SK-N-SH treated with all-trans-retinoic acid at 6 μM for 48 hours (cell line): ENCODE measurements at regions not wholly inside any gene's neighbourhood (a gene's known extent, or its start where the extent isn't known, plus 50 kb on each side); places are given as distances from the start of the nearest gene placed in this dataset.

ENCODE experiments used
- ATAC-seq: fragments of 200-7000 bp; cut with Tn5 transposase; 3 replicates; pipeline ENCODE4 v1.9.1; 2020; ENCODE audit warnings: mild to moderate bottlenecking, moderate library complexity
- BACH2 ChIP-seq: fragments of 250-450 bp; sonication (Bioruptor Pico); IDR thresholded peaks from 2 replicates; pipeline ENCODE4 v1.9.0; 2021; ENCODE audit warnings: mild to moderate bottlenecking, borderline replicate concordance
- CREB5 ChIP-seq: fragments of 250-450 bp; sonication (Bioruptor Pico); IDR thresholded peaks from 2 replicates; pipeline ENCODE4 v1.5.1; 2020; ENCODE audit warnings: low read depth, mild to moderate bottlenecking, moderate library complexity
- CSDC2 ChIP-seq: fragments of 250-450 bp; sonication (Bioruptor Pico); IDR thresholded peaks from 2 replicates; pipeline ENCODE4 v1.5.0; 2020; ENCODE audit warnings: mild to moderate bottlenecking, moderate library complexity
- ESRRG ChIP-seq: fragments of 250-450 bp; sonication (Bioruptor Pico); IDR thresholded peaks from 2 replicates; pipeline ENCODE4 v1.6.1; 2021; ENCODE audit warnings: mild to moderate bottlenecking
- GLIS3 ChIP-seq: fragments of 250-450 bp; sonication (Bioruptor Pico); IDR thresholded peaks from 2 replicates; pipeline ENCODE4 v1.5.0; 2020; ENCODE audit warnings: mild to moderate bottlenecking, moderate library complexity
- ISL1 ChIP-seq: fragments of 250-450 bp; sonication (Bioruptor Pico); IDR thresholded peaks from 2 replicates; pipeline ENCODE4 v2.1.2; 2022; ENCODE audit warnings: mild to moderate bottlenecking, moderate library complexity
- OSR1 ChIP-seq: fragments of 250-450 bp; sonication (Bioruptor Pico); IDR thresholded peaks from 2 replicates; pipeline ENCODE4 v1.8.0; 2022; ENCODE audit warnings: moderate library complexity, mild to moderate bottlenecking, inconsistent platforms
- PATZ1 ChIP-seq: fragments of 250-450 bp; sonication (Bioruptor Pico); IDR thresholded peaks from 2 replicates; pipeline ENCODE4 v1.8.0; 2020; ENCODE audit warnings: mild to moderate bottlenecking, moderate library complexity, borderline replicate concordance
- PPARA ChIP-seq: fragments of 250-450 bp; sonication (Bioruptor Pico); IDR thresholded peaks from 2 replicates; pipeline ENCODE4 v1.5.0; 2020; ENCODE audit warnings: mild to moderate bottlenecking, borderline replicate concordance
- RARB ChIP-seq: fragments of 250-450 bp; sonication (Bioruptor Pico); IDR thresholded peaks from 2 replicates; pipeline ENCODE4 v1.8.0; 2021; ENCODE audit warnings: mild to moderate bottlenecking, moderate library complexity
- SNAI2 ChIP-seq: fragments of 250-450 bp; sonication (Bioruptor Pico); IDR thresholded peaks from 2 replicates; pipeline ENCODE4 v1.5.0; 2020; ENCODE audit warnings: mild to moderate bottlenecking, moderate library complexity
- TCF4 ChIP-seq: fragments of 250-450 bp; sonication (Bioruptor Pico); IDR thresholded peaks from 2 replicates; pipeline ENCODE4 v1.8.0; 2021; ENCODE audit warnings: mild to moderate bottlenecking, moderate library complexity, borderline replicate concordance
- TOX ChIP-seq: fragments of 250-450 bp; sonication (Bioruptor Pico); IDR thresholded peaks from 2 replicates; pipeline ENCODE4 v1.8.0; 2021; ENCODE audit warnings: mild to moderate bottlenecking, moderate library complexity, borderline replicate concordance
- TSHZ2 ChIP-seq: fragments of 250-450 bp; sonication (Bioruptor Pico); IDR thresholded peaks from 2 replicates; pipeline ENCODE4 v1.5.0; 2020; ENCODE audit warnings: mild to moderate bottlenecking, moderate library complexity
- ZC3H10 ChIP-seq: fragments of 250-450 bp; sonication (Bioruptor Pico); IDR thresholded peaks from 2 replicates; pipeline ENCODE4 v1.5.1; 2021; ENCODE audit warnings: mild to moderate bottlenecking, moderate library complexity
- ZFP3 ChIP-seq: fragments of 250-450 bp; sonication (Bioruptor Pico); IDR thresholded peaks from 2 replicates; pipeline ENCODE4 v1.5.0; 2020; ENCODE audit warnings: mild to moderate bottlenecking, moderate library complexity
- ZFP30 ChIP-seq: fragments of 450-650 bp; formaldehyde crosslinking; IDR thresholded peaks from 2 replicates; pipeline ENCODE4 v1.5.0; 2022; ENCODE audit warnings: mild to moderate bottlenecking, moderate library complexity
- ZNF565 ChIP-seq: fragments of 450-650 bp; formaldehyde crosslinking; conservative IDR thresholded peaks from 2 replicates; pipeline ENCODE4 v1.5.0; 2020; ENCODE audit warnings: low read depth, mild to moderate bottlenecking, moderate library complexity
- ZNF8 ChIP-seq: fragments of 450-650 bp; formaldehyde crosslinking; IDR thresholded peaks from 2 replicates; pipeline ENCODE4 v1.5.0; 2020; ENCODE audit warnings: mild to moderate bottlenecking, moderate library complexity
- TF ChIP-seq, protein P1 (sequence below): fragments of 250-450 bp; sonication (Bioruptor Pico); IDR thresholded peaks from 2 replicates; pipeline ENCODE4 v1.8.0; 2021; ENCODE audit warnings: low read depth, mild to moderate bottlenecking, moderate library complexity, borderline replicate concordance
- TF ChIP-seq, protein P2 (sequence below): fragments of 250-450 bp; sonication (Bioruptor Pico); IDR thresholded peaks from 2 replicates; pipeline ENCODE4 v1.5.1; 2021; ENCODE audit warnings: mild to moderate bottlenecking, moderate library complexity

- ATAC-seq = no peak
These were observed 135.0 kb upstream of the PROKR2 start for GRCh38 chr20:5451643-5452210.

DNA sequence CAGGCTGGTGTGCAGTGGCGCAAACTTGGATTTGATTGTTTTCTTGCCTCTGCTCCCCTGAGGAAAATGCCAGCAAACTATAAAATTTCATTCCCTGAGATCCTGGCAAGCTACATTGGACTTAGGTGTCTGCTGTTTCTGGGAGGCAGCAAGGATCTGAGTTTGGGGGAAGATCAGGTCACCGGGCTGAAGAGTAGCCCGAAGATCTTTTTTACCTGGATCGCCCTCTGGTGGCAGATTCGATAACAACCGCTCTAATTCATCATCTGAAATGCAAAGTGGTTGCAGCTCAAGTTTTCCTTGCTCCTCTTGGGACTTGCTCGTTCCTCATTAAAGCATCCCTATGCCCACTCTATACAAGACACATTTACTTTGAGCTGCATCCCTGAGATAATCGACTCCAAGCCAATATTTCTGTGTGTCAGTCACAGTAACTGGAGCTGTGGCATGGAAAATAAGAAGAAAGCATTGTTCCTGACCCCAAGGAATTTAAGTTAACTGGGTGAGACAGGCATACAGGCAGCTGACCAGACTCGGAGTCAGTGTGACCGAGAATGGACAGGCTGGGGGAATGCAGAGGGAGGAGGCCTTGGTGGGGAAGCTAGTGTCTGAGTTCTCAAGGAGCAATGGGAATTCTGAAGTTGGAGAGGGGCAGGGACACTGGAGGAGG, 131.8 kb upstream of the PROKR2 start:
- peak; percentile 80 for ATAC-seq
- no peak for TF ChIP-seq CREB5 (CRISPR knock-in tag)
- TF ChIP-seq, protein P1, sequence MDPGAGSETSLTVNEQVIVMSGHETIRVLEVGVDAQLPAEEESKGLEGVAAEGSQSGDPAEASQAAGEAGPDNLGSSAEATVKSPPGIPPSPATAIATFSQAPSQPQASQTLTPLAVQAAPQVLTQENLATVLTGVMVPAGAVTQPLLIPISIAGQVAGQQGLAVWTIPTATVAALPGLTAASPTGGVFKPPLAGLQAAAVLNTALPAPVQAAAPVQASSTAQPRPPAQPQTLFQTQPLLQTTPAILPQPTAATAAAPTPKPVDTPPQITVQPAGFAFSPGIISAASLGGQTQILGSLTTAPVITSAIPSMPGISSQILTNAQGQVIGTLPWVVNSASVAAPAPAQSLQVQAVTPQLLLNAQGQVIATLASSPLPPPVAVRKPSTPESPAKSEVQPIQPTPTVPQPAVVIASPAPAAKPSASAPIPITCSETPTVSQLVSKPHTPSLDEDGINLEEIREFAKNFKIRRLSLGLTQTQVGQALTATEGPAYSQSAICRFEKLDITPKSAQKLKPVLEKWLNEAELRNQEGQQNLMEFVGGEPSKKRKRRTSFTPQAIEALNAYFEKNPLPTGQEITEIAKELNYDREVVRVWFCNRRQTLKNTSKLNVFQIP = no peak

More at GRCh38 chr20:5451643-5452210, 135.0 kb upstream of the PROKR2 start:
- TF ChIP-seq CSDC2 (CRISPR knock-in tag) = no peak
- no peak for TF ChIP-seq ZNF565 (CRISPR knock-in tag)
- TF ChIP-seq OSR1 (CRISPR knock-in tag) = no peak
- no peak for TF ChIP-seq GLIS3
- TF ChIP-seq PATZ1 (CRISPR knock-in tag) = no peak
- TF ChIP-seq RARB (CRISPR knock-in tag) = no peak
- no peak for TF ChIP-seq BACH2 (CRISPR knock-in tag)
- no peak for TF ChIP-seq PPARA (CRISPR knock-in tag)

- TF ChIP-seq SNAI2 (CRISPR knock-in tag) = no peak
- TF ChIP-seq, all 23 proteins: peak for 0
- no peak for ATAC-seq
These were observed 130.4 kb upstream of the PROKR2 start for GRCh38 chr20:5447188-5447587.

- no peak for ATAC-seq
These were observed 128.9 kb upstream of the PROKR2 start for GRCh38 chr20:5445611-5446010.

More at GRCh38 chr20:5445611-5446010, 128.9 kb upstream of the PROKR2 start:
- no peak for TF ChIP-seq ESRRG (CRISPR knock-in tag)
- TF ChIP-seq ZNF8 (CRISPR knock-in tag) = no peak
- TF ChIP-seq, protein P2, sequence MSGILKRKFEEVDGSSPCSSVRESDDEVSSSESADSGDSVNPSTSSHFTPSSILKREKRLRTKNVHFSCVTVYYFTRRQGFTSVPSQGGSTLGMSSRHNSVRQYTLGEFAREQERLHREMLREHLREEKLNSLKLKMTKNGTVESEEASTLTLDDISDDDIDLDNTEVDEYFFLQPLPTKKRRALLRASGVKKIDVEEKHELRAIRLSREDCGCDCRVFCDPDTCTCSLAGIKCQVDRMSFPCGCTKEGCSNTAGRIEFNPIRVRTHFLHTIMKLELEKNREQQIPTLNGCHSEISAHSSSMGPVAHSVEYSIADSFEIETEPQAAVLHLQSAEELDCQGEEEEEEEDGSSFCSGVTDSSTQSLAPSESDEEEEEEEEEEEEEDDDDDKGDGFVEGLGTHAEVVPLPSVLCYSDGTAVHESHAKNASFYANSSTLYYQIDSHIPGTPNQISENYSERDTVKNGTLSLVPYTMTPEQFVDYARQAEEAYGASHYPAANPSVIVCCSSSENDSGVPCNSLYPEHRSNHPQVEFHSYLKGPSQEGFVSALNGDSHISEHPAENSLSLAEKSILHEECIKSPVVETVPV (CRISPR knock-in tag) = no peak
- no peak for TF ChIP-seq SNAI2 (CRISPR knock-in tag)
- TF ChIP-seq, protein P1 = no peak
- no peak for TF ChIP-seq TOX (CRISPR knock-in tag)
- TF ChIP-seq CREB5 (CRISPR knock-in tag) = no peak
- TF ChIP-seq TCF4 (CRISPR knock-in tag) = no peak
- TF ChIP-seq GLIS3 = no peak
- TF ChIP-seq RARB (CRISPR knock-in tag) = no peak
- no peak for TF ChIP-seq ZFP30 (CRISPR knock-in tag)
- TF ChIP-seq ZC3H10 = no peak
- TF ChIP-seq ZNF565 (CRISPR knock-in tag) = no peak
- TF ChIP-seq PATZ1 (CRISPR knock-in tag) = no peak
- TF ChIP-seq ZFP3 (CRISPR knock-in tag) = no peak
- TF ChIP-seq OSR1 (CRISPR knock-in tag) = no peak
- TF ChIP-seq TSHZ2 (CRISPR knock-in tag) = no peak
- TF ChIP-seq ISL1 (CRISPR knock-in tag) = no peak
- TF ChIP-seq, all 23 proteins: peak for 0
